Ovary (tissue), 3 donors: ENCODE measurements at regions not wholly inside any gene's neighbourhood (a gene's known extent, or its start where the extent isn't known, plus 50 kb on each side); places are given as distances from the start of the nearest gene placed in this dataset.

ENCODE experiments used
- CTCF ChIP-seq, 3 donors: fragments of 450-650 bp in 2 of 3; fragments of 200-600 bp in 1 of 3; IDR thresholded peaks; one replicate each; pipeline versions ENCODE4 v1.5.1 to v1.8.0; 2016 to 2022; ENCODE audit warnings: antibody characterized with exemption in 3 of 3, mild to moderate bottlenecking in 1 of 3
- EP300 ChIP-seq: sonication (generic); formaldehyde crosslinking; IDR thresholded peaks from one replicate; pipeline ENCODE4 v1.6.1; 2017; ENCODE audit warnings: antibody characterized with exemption
- POLR2A ChIP-seq: fragments of 450-650 bp; IDR thresholded peaks from one replicate; pipeline ENCODE4 v1.6.1; 2017; ENCODE audit warnings: antibody characterized with exemption, mild to moderate bottlenecking, moderate library complexity
- donor health status: DM: no; HTN: no; CAD: no.

DNA sequence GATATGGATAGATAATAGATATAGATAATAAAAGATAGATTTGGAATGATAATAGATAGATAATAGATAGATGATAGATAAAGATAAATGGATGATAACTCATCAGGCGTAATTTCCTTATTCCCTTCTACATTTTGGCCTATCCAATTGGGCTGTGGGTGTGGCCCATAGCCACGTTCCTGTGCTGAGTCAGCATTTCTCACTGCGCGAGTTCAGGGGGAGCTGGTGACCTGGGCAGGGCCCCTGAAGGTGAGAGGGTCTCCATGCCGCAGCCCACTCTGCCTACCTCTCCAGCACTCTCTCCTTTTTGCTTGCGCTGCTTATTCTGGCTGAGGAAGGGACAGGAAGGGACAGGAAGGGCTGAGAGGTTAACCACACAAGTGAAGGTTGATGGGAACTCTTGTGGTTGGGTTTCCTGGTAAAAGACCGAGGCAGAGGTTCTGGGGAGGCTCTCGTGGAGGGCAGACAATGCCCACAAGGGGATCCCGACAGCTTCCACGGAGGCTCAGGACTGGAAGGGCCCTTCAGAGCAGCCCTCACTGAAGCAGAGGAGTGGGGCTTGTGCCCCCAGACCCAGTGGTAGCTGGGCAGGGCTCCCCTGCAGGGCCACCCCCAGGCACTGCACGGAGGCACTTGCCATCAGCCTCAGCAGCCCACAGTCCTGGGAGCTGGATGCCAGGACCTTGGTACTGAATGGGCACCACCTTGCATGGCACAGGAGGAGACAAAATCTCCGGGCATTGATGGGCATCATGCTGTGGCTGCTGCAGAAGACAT lies 247.3 kb upstream of the PITRM1 start:
- TF ChIP-seq CTCF (IDR thresholded peaks at IDR 0.05) = no peak
- TF ChIP-seq EP300 = no peak
- no peak for TF ChIP-seq POLR2A
